ENCODE measurements at regions not wholly inside any gene's neighbourhood (a gene's known extent, or its start where the extent isn't known, plus 50 kb on each side); places are given as distances from the start of the nearest gene placed in this dataset.

DNA sequence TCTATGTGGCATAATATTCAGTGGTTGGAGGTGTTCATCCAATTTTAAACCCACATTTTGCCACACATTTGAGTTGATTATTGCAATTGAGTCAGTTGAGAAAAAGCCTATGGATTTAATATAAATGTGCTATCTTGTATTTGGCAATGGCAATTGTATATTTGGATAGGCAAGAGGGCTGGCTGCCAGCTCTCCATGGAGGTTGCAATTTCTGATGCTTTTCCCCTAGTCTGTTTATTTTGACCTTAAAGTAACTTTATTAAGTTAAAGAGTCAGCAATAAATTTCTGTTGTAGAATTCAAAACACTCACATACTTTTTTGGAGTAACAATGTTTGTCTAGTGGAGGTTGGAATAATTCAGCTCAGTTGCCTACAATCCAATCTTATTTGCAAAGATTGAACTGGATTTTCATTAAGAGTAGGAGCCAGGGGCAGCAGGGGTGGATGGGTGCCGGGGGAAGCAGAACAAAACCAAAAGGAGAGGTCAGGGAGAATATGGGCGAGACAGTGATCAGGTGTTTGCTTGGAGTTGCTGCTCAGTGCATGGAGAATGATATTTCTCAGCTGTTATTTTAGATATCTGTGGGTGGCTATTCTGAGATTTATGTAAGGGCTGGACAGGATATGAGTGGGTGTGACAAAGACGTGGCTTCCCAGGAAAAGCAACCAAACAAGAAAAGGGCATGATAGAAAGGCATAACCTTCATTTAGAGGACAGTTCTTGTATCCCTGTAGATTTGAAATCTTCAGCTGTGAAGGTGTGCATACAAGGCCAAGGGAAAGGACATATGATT, 163.0 kb downstream of the HDGFL1 start:
- Histone ChIP-seq H4K20me1 (ENCODE audit: insufficient read depth, low read length, poor library complexity, severe bottlenecking) (no peaks in the 10 kb centered on the region), H3K4me2 (ENCODE audit: low read depth, low read length, poor library complexity, severe bottlenecking) (no peak overlapping the region), H3K9ac (ENCODE audit: low read depth, low read length, poor library complexity, severe bottlenecking) (no peak overlapping the region), H3K9me2 (replicated peaks; ENCODE audit: low read depth, low read length) (no peaks in the 10 kb centered on the region), H3K4me3 (ENCODE audit: low read length, poor library complexity, severe bottlenecking) (no peak overlapping the region), H3K36me3 (ENCODE audit: insufficient read depth, low read length) (no peaks in the 10 kb centered on the region), H3K9me3 (ENCODE audit: insufficient read depth, low read depth, low read length) (no peaks in the 10 kb centered on the region), H3K4me1 (ENCODE audit: insufficient read depth, low read length, poor library complexity, severe bottlenecking) (peaks cover 17% of the 10 kb centered on the region), H3K27me3 (ENCODE audit: insufficient read depth, low read length, poor library complexity, severe bottlenecking) (no peaks in the 10 kb centered on the region), H3F3A (ENCODE audit: low read depth) (no peaks in the 10 kb centered on the region), H3K79me2 (ENCODE audit: insufficient read depth, low read length) (no peaks in the 10 kb centered on the region), H2AFZ (ENCODE audit: low read length) (no peak overlapping the region)
- TF ChIP-seq EZH2phosphoT487 (IDR thresholded peaks at IDR 0.05; ENCODE audit: borderline replicate concordance) = no peak
- TF ChIP-seq, protein P1, sequence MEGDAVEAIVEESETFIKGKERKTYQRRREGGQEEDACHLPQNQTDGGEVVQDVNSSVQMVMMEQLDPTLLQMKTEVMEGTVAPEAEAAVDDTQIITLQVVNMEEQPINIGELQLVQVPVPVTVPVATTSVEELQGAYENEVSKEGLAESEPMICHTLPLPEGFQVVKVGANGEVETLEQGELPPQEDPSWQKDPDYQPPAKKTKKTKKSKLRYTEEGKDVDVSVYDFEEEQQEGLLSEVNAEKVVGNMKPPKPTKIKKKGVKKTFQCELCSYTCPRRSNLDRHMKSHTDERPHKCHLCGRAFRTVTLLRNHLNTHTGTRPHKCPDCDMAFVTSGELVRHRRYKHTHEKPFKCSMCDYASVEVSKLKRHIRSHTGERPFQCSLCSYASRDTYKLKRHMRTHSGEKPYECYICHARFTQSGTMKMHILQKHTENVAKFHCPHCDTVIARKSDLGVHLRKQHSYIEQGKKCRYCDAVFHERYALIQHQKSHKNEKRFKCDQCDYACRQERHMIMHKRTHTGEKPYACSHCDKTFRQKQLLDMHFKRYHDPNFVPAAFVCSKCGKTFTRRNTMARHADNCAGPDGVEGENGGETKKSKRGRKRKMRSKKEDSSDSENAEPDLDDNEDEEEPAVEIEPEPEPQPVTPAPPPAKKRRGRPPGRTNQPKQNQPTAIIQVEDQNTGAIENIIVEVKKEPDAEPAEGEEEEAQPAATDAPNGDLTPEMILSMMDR (conservative IDR thresholded peaks at IDR 0.05; ENCODE audit: low read length) = no peak

DNA sequence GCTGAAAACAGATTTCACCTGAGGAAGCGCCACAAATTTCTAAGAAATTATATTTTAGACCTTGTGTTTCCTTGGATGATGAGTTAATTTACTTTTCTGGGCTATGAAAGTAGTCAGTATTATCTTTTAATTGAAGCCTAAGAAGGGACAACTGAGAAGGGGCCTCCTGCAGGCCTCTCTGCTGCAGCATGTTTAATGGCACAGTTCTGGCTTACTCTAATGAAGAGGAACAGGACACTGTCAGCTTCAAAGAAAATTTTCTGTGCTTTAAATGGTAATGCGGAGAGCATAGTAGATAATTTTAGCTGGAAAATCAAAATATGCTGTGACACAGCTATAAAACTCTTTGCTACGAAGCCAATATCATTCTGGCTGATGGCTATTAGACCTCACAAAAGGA, 167.4 kb downstream of the HDGFL1 start:
- H2AFZ ChIP-seq (ENCODE audit: low read length) = no peak overlapping the region

DNA sequence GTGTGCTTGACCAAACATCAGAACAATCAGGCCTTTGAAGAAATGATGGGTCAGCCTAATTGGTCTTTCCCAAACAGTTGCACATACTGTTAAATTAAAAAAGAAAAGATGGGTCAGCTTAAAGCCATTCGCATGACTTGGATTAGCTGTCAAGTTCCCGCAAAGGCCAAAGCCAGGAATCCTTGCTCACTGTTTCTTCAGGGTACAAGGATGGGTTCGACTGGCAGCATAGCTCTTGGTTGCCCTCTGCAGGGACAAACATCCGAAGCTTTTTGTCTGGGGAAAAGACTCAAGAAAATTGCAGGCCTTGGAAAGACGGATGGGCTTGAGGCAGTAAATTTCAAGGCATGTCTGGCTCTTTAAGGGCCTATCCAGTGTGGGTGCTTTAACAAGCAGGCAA, 168.0 kb downstream of the HDGFL1 start:
- Histone ChIP-seq H3K27me3 (ENCODE audit: insufficient read depth, low read length, poor library complexity, severe bottlenecking) (no peaks in the 10 kb centered on the region), H3K79me2 (ENCODE audit: insufficient read depth, low read length) (no peaks in the 10 kb centered on the region), H3K9me2 (replicated peaks; ENCODE audit: low read depth, low read length) (no peaks in the 10 kb centered on the region), H4K20me1 (ENCODE audit: insufficient read depth, low read length, poor library complexity, severe bottlenecking) (no peaks in the 10 kb centered on the region), H3K9me3 (ENCODE audit: insufficient read depth, low read depth, low read length) (no peaks in the 10 kb centered on the region), H3K4me2 (ENCODE audit: low read depth, low read length, poor library complexity, severe bottlenecking) (no peak overlapping the region), H3K9ac (ENCODE audit: low read depth, low read length, poor library complexity, severe bottlenecking) (no peak overlapping the region), H3K4me1 (ENCODE audit: insufficient read depth, low read length, poor library complexity, severe bottlenecking) (peaks cover 3% of the 10 kb centered on the region), H3F3A (ENCODE audit: low read depth) (no peaks in the 10 kb centered on the region), H2AFZ (ENCODE audit: low read length) (no peak overlapping the region), H3K4me3 (ENCODE audit: low read length, poor library complexity, severe bottlenecking) (no peak overlapping the region), H3K36me3 (ENCODE audit: insufficient read depth, low read length) (no peaks in the 10 kb centered on the region)
- TF ChIP-seq, protein P1 (conservative IDR thresholded peaks at IDR 0.05; ENCODE audit: low read length) = peak; percentile 75
- no peak for TF ChIP-seq EZH2phosphoT487 (IDR thresholded peaks at IDR 0.05; ENCODE audit: borderline replicate concordance)

More for the DNA sequence above, 167.4 kb downstream of the HDGFL1 start:
- Histone ChIP-seq H3K27me3 (ENCODE audit: insufficient read depth, low read length, poor library complexity, severe bottlenecking) (no peaks in the 10 kb centered on the region), H3K4me3 (ENCODE audit: low read length, poor library complexity, severe bottlenecking) (no peak overlapping the region), H3K9me3 (ENCODE audit: insufficient read depth, low read depth, low read length) (no peaks in the 10 kb centered on the region), H3K9ac (ENCODE audit: low read depth, low read length, poor library complexity, severe bottlenecking) (no peak overlapping the region), H3K79me2 (ENCODE audit: insufficient read depth, low read length) (no peaks in the 10 kb centered on the region), H3K4me2 (ENCODE audit: low read depth, low read length, poor library complexity, severe bottlenecking) (no peak overlapping the region), H3K9me2 (replicated peaks; ENCODE audit: low read depth, low read length) (no peaks in the 10 kb centered on the region), H3K36me3 (ENCODE audit: insufficient read depth, low read length) (no peaks in the 10 kb centered on the region), H3F3A (ENCODE audit: low read depth) (no peaks in the 10 kb centered on the region), H3K4me1 (ENCODE audit: insufficient read depth, low read length, poor library complexity, severe bottlenecking) (peaks cover 3% of the 10 kb centered on the region), H4K20me1 (ENCODE audit: insufficient read depth, low read length, poor library complexity, severe bottlenecking) (no peaks in the 10 kb centered on the region)
- TF ChIP-seq, protein P1 (conservative IDR thresholded peaks at IDR 0.05; ENCODE audit: low read length) = no peak
- TF ChIP-seq EZH2phosphoT487 (IDR thresholded peaks at IDR 0.05; ENCODE audit: borderline replicate concordance) = no peak

Measured in Loucy (cell line).